Osteoblast (primary cell): ENCODE measurements at regions not wholly inside any gene's neighbourhood (a gene's known extent, or its start where the extent isn't known, plus 50 kb on each side); places are given as distances from the start of the nearest gene placed in this dataset.

Source experiments
- DNase-seq: peaks from one replicate; pipeline ENCODE4 v3.0.0; 2011; ENCODE audit warnings: low spot score, mixed read lengths; ENCODE audit not compliant: insufficient read length; ENCODE audit errors: missing footprints
- H2AFZ ChIP-seq: 2 replicates; pipeline ENCODE4 v1.6.0; 2011; ENCODE audit warnings: mild to moderate bottlenecking, low read length
- H3K27ac ChIP-seq: 2 replicates; pipeline ENCODE4 v1.5.1; 2011; ENCODE audit warnings: mild to moderate bottlenecking, low read depth, low read length, moderate library complexity
- H3K27me3 ChIP-seq: 2 replicates; pipeline ENCODE4 v1.6.0; 2012; ENCODE audit warnings: mild to moderate bottlenecking, control low read depth, inconsistent platforms, low read length, moderate library complexity; ENCODE audit not compliant: insufficient read depth
- H3K36me3 ChIP-seq: 2 replicates; pipeline ENCODE4 v1.5.1; 2011; ENCODE audit warnings: mild to moderate bottlenecking, low read length, control low read depth, moderate library complexity; ENCODE audit not compliant: insufficient read depth
- H3K4me1 ChIP-seq: 2 replicates; pipeline ENCODE4 v1.5.1; 2011; ENCODE audit warnings: mild to moderate bottlenecking, low read length, control low read depth, moderate library complexity; ENCODE audit not compliant: insufficient read depth
- H3K4me2 ChIP-seq: 2 replicates; pipeline ENCODE4 v1.6.0; 2011; ENCODE audit warnings: mild to moderate bottlenecking, low read length; ENCODE audit not compliant: insufficient read depth
- H3K4me3 ChIP-seq: fragments of 200-600 bp; sonication (generic); 3 replicates; pipeline ENCODE4 v1.5.1; 2012; ENCODE audit warnings: mild to moderate bottlenecking, low read length, inconsistent platforms; ENCODE audit not compliant: insufficient read depth
- H3K79me2 ChIP-seq: 2 replicates; pipeline ENCODE4 v1.6.0; 2012; ENCODE audit warnings: mild to moderate bottlenecking, low read length, control low read depth, inconsistent platforms; ENCODE audit not compliant: insufficient read depth
- H3K9me3 ChIP-seq: 2 replicates; pipeline ENCODE4 v1.5.1; 2011; ENCODE audit warnings: low read depth, low read length, control low read depth
- H4K20me1 ChIP-seq: 2 replicates; pipeline ENCODE4 v1.6.0; 2012; ENCODE audit warnings: mild to moderate bottlenecking, low read length, control low read depth; ENCODE audit not compliant: insufficient read depth
- CTCF ChIP-seq: IDR thresholded peaks from 2 replicates; pipeline ENCODE4 v1.5.1; 2011; ENCODE audit warnings: mild to moderate bottlenecking, low read depth, low read length, moderate library complexity; ENCODE audit errors: extremely low read depth

- no peak for TF ChIP-seq CTCF
- no peaks in the 10 kb centered on the region for H3K79me2 ChIP-seq
- H3K9me3 ChIP-seq, result no peaks in the 10 kb centered on the region
- no peak overlapping the region for H3K4me2 ChIP-seq
- H4K20me1 ChIP-seq, result no peaks in the 10 kb centered on the region
- no peak for DNase-seq
- no peak overlapping the region for H2AFZ ChIP-seq
- no peaks in the 10 kb centered on the region for H3K4me1 ChIP-seq
- no peak overlapping the region for H3K4me3 ChIP-seq
- H3K27ac ChIP-seq, result no peak overlapping the region
- no peaks in the 10 kb centered on the region for H3K36me3 ChIP-seq
- H3K27me3 ChIP-seq, result no peaks in the 10 kb centered on the region
Observed at GRCh38 chr3:1830851-1831250, 267.8 kb upstream of the CNTN4 start.

GRCh38 chr3:1832395-1832794, 266.3 kb upstream of the CNTN4 start:
- Histone ChIP-seq H3K36me3 (no peaks in the 10 kb centered on the region), H3K4me2 (no peak overlapping the region), H3K27me3 (no peaks in the 10 kb centered on the region), H3K9me3 (no peaks in the 10 kb centered on the region), H2AFZ (no peak overlapping the region), H3K4me3 (no peak overlapping the region), H3K4me1 (no peaks in the 10 kb centered on the region), H3K79me2 (no peaks in the 10 kb centered on the region), H3K27ac (no peak overlapping the region), H4K20me1 (no peaks in the 10 kb centered on the region)
- no peak for TF ChIP-seq CTCF
- DNase-seq, result no peak

GRCh38 chr3:1843111-1843510, 255.6 kb upstream of the CNTN4 start:
- Histone ChIP-seq H3K4me3 (no peak overlapping the region), H3K36me3 (no peaks in the 10 kb centered on the region), H3K79me2 (no peaks in the 10 kb centered on the region), H4K20me1 (no peaks in the 10 kb centered on the region), H3K4me1 (no peaks in the 10 kb centered on the region), H3K9me3 (no peaks in the 10 kb centered on the region), H3K27me3 (no peaks in the 10 kb centered on the region), H2AFZ (no peak overlapping the region), H3K4me2 (no peak overlapping the region), H3K27ac (no peak overlapping the region)
- no peak for TF ChIP-seq CTCF
- no peak for DNase-seq

GRCh38 chr3:1847571-1847970, 251.1 kb upstream of the CNTN4 start:
- no peaks in the 10 kb centered on the region for H3K4me1 ChIP-seq
- no peak overlapping the region for H3K4me2 ChIP-seq
- H3K36me3 ChIP-seq, result no peaks in the 10 kb centered on the region
- no peak for TF ChIP-seq CTCF
- no peak overlapping the region for H2AFZ ChIP-seq
- no peak overlapping the region for H3K27ac ChIP-seq
- no peak for DNase-seq
- H3K27me3 ChIP-seq, result no peaks in the 10 kb centered on the region
- H3K9me3 ChIP-seq, result no peaks in the 10 kb centered on the region
- H3K79me2 ChIP-seq, result no peaks in the 10 kb centered on the region
- H3K4me3 ChIP-seq, result no peak overlapping the region
- no peaks in the 10 kb centered on the region for H4K20me1 ChIP-seq
